Astrocyte of the cerebellum (primary cell): ENCODE measurements at regions not wholly inside any gene's neighbourhood (a gene's known extent, or its start where the extent isn't known, plus 50 kb on each side); places are given as distances from the start of the nearest gene placed in this dataset.

Experiments
- DNase-seq: peaks from one replicate; pipeline ENCODE4 v3.0.0-alpha.2; 2011; ENCODE audit warnings: low read depth
- H3K4me3 ChIP-seq: 2 replicates; pipeline ENCODE4 v1.5.1; 2011; ENCODE audit warnings: mild to moderate bottlenecking, low read depth, low read length, moderate library complexity
- CTCF ChIP-seq: IDR thresholded peaks from 2 replicates; pipeline ENCODE4 v1.5.1; 2012; ENCODE audit warnings: low read length, low read depth, moderate library complexity, mild to moderate bottlenecking; ENCODE audit errors: missing control alignments
- in situ Hi-C: cut with HindIII; loops from 2 replicates; pipeline ENCODE4 v1.10.0; 2017; ENCODE audit warnings: low sequenced_read_pairs

DNA sequence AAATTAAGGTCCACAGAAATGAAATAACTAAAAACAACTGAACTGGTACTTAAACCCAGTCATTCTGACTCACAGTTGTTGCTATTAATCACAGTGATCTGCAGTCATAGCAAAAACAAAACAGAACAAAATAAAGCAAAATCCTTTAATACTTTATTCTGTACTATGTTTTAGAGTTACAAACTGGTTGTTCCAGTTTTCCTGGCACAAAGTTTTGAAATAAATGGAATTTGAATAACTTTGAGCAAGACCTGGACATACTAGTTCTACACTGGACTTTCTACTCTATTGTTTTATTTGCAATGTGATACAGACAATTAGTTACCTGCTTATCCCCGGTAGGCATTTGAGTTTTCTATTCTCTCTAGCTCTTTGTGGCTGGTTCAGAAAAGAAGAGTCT lies 147.9 kb downstream of the DMRT2 start:
- no peak overlapping the region for H3K4me3 ChIP-seq
- in situ Hi-C loops = no loop called here
- no peak for DNase-seq
- TF ChIP-seq CTCF = no peak

- H3K4me3 ChIP-seq = no peak overlapping the region
- in situ Hi-C loops = no loop called here
- no peak for TF ChIP-seq CTCF
- DNase-seq = no peak
Measured at GRCh38 chr9:1200847-1201251, 150.7 kb downstream of the DMRT2 start.

GRCh38 chr9:1201262-1201661 lies 151.1 kb downstream of the DMRT2 start:
- in situ Hi-C loops = no loop called here
- no peak for DNase-seq
- H3K4me3 ChIP-seq = no peak overlapping the region
- no peak for TF ChIP-seq CTCF

- H3K4me3 ChIP-seq = no peak overlapping the region
- in situ Hi-C loops = no loop called here
- no peak for DNase-seq
- TF ChIP-seq CTCF = no peak
Measured at GRCh38 chr9:1201901-1202300, 151.7 kb downstream of the DMRT2 start.

GRCh38 chr9:1202512-1203280 lies 152.5 kb downstream of the DMRT2 start:
- H3K4me3 ChIP-seq = no peak overlapping the region
- no peak for TF ChIP-seq CTCF
- in situ Hi-C loops = no loop called here
- no peak for DNase-seq

- H3K4me3 ChIP-seq = no peak overlapping the region
- no peak for TF ChIP-seq CTCF
- in situ Hi-C loops = no loop called here
- no peak for DNase-seq
Measured at GRCh38 chr9:1207686-1208085, 157.5 kb downstream of the DMRT2 start.

DNA sequence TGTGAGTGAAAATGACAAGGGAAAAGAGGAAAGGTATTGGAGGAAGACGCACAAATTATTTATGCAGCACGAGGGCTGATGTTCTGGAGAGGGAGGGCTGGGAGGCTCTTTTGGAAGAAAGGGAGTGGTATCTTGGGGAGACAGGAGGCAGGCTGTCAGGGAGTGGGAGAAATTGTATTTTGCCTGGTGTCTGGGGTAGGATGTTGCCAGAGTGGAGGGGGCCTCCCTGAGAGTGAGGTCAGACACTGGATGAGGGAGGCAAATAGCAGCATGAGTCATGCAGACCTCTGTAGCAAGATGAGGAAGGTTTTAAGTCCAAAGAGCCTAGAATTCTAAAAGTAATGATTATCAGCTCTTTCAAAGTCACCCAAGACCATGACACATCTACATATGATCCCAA lies 158.0 kb downstream of the DMRT2 start:
- no peak overlapping the region for H3K4me3 ChIP-seq
- no peak for DNase-seq
- in situ Hi-C loops = no loop called here
- no peak for TF ChIP-seq CTCF
